Mesodermal cell (in vitro differentiated cells): ENCODE measurements at regions not wholly inside any gene's neighbourhood (a gene's known extent, or its start where the extent isn't known, plus 50 kb on each side); places are given as distances from the start of the nearest gene placed in this dataset.

Source experiments
- H3K27ac ChIP-seq: 2 replicates; pipeline ENCODE4 v1.7.0; 2013; ENCODE audit warnings: mild to moderate bottlenecking, low read depth, low read length, moderate library complexity; ENCODE audit not compliant: severe bottlenecking
- H3K36me3 ChIP-seq: 2 replicates; pipeline ENCODE4 v1.7.1; 2013; ENCODE audit warnings: mild to moderate bottlenecking, low read length, moderate library complexity; ENCODE audit not compliant: control insufficient read depth, insufficient read depth
- H3K4me1 ChIP-seq: one replicate; pipeline ENCODE4 v1.7.1; 2013; ENCODE audit warnings: mild to moderate bottlenecking, low read length; ENCODE audit not compliant: insufficient read depth, control insufficient read depth, poor library complexity, severe bottlenecking
- H3K4me3 ChIP-seq: 2 replicates; pipeline ENCODE4 v1.7.0; 2013; ENCODE audit warnings: low read length, control low read depth, mild to moderate bottlenecking; ENCODE audit not compliant: insufficient read depth, poor library complexity, severe bottlenecking; ENCODE audit errors: extremely low read depth
- H3K9me3 ChIP-seq: 2 replicates; pipeline ENCODE4 v1.7.1; 2013; ENCODE audit warnings: mild to moderate bottlenecking, low read length, moderate library complexity; ENCODE audit not compliant: control insufficient read depth
- WGBS, 2 experiments: methylation state at CpG; one replicate each; pipeline ENCODE4 v1.1.5; 2013; ENCODE audit warnings: missing lambda C conversion rate in 2 of 2; ENCODE audit not compliant: insufficient coverage in 2 of 2; 5-methylcytosine and 5-hydroxymethylcytosine counted together

DNA sequence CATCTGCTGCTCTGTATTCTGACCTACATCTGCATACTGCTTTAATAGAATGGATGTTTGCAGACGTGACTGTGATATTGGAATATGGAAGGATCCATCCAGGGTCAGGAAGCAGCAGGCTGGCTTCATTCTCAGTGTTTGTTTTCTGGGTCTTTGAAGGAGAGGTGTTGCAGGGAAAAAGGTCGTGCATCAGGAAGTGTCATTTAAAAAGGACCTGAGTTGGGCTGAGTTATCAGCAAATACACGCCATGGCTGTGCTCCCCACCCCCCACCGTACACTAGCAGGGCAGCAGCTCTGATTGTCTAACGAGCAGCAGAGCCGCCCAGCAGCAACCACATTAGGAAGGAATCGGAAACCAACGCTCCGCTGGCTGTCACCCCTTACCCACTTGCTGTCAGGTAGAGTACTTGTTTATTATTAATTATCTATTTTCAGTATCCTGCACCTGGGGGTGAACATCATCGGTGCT lies 63.1 kb upstream of the STEAP1B start:
- Histone ChIP-seq H3K4me3 (peak overlapping the region; percentile 3), H3K9me3 (no peaks in the 10 kb centered on the region), H3K4me1 (peaks cover 47% of the 10 kb centered on the region), H3K36me3 (no peaks in the 10 kb centered on the region), H3K27ac (peak overlapping the region; percentile 31)
- 39 to 63% methylated on average over 1 to 4 of the region's 10 CpGs for WGBS, 2 experiments

DNA sequence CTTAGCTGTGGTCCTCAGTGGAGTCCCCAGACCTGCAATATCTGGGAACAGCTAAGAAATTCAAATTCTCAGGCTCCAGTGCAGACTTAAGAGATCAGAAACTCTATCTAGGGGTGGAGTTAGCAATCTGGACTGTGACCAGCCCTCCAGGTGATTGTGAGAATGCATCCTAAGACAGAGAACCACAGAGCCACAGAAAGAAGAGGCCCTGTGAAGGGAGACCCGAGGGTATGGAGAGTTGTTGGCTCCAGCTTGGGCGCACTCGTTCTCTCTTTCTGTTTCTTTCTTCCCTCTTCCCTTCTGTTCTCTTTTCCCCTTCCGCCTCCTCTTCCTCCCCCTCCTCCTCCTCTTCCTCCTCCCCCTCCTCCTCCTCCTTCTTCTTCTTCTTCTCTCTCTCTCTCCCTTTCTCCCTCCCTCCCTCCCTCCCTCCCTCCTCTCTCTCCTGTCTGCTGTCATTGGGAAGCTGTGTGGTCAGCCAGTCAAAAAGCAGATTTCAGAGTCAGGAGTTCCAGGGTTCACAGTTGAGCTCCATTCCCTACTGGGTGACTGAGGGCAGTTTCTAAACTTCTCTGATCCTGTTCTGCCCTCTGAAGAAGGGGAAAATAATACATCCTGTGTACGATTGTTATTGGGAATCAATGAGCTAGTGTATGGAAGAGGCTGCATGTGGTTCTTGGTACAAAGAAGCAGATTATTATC lies 62.1 kb upstream of the STEAP1B start:
- no peaks in the 10 kb centered on the region for H3K9me3 ChIP-seq
- H3K36me3 ChIP-seq: no peaks in the 10 kb centered on the region
- H3K4me3 ChIP-seq: no peak overlapping the region
- peaks cover 47% of the 10 kb centered on the region for H3K4me1 ChIP-seq
- 57 to 67% methylated on average over 1 of the region's 5 CpGs for WGBS, 2 experiments
- peak overlapping the region; percentile 78 for H3K27ac ChIP-seq

DNA sequence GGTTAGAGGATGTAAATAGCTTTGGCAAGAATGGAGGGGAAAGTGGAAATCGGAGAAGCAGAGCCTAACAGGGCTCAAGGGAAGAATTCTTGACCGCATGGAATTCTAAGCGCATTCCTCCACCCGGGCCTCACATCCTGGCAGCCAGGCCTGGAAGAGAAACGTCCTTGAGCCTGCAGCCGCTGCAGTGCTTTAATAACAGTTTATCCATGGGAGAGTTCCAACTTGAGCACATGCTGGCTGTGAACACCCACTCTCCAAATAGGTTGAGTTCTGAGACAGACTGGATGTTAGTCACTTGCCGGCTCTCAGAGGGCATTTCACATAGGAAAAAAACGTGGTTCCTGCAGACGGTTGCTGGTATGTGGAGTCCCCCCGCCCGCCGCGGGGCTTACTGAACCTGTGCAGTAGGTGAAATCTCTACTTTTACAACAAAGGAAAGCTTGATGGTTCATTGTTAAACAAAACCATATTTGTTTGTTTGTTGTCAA lies 61.4 kb upstream of the STEAP1B start:
- Histone ChIP-seq H3K36me3 (no peaks in the 10 kb centered on the region), H3K27ac (peak overlapping the region; percentile 78), H3K9me3 (no peaks in the 10 kb centered on the region), H3K4me3 (no peak overlapping the region), H3K4me1 (peaks cover 47% of the 10 kb centered on the region)
- WGBS, 2 experiments: 6 to 7% methylated on average over 5 to 7 of the region's 13 CpGs

DNA sequence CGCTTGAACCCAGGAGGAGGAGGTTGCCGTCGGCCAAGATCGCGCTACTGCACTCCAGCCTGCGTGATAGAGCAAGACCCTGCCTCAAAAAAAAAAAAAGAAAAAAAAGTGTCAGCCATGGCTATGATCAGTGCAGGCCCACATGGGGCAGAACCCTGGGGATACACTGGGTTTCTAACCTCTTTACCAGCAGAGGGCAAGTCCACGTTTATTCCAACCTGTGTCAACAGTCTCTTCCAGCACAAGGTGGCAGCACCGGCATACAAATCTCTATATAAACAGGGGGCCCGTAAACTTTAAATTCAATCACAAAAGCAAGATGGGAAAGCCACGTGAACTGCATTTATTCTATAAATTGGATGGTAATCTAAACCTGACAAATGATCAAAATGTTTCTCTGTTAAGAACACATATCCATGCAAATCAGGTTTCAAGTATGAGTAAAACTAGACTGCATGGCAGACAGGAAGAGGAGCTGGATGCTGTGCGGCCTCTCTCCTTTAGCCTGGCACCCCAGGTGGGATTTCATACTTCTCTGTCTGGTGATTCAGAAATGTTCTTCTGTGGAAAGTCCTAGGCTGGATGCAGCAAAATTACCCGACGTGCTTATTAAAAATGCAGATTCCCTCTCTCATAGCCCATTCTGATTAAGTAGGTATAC lies 60.0 kb upstream of the STEAP1B start:
- 53 to 63% methylated on average over 9 to 10 of the region's 13 CpGs for WGBS, 2 experiments
- H3K4me1 ChIP-seq: peaks cover 34% of the 10 kb centered on the region
- H3K4me3 ChIP-seq: no peak overlapping the region
- no peak overlapping the region for H3K27ac ChIP-seq
- H3K9me3 ChIP-seq: no peaks in the 10 kb centered on the region
- H3K36me3 ChIP-seq: no peaks in the 10 kb centered on the region

DNA sequence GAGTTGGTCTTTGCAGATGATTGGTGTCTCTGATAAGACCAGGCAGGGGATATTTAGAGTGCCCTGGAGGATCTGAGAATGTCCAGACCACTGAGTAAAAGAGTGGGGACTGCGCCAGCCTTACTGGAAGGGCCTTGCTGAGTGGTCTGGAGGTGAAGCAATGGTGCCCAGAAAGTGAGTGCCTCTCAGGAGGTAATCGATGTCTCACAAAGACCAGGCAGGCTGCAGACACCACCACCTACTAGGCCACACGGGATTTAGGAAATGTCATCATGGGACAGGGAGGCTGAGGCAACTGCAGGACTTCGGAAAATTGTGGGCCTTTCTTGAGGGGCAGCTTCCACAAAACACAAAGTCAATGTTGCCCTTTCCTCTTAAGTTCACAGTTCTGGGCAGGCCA lies 57.2 kb upstream of the STEAP1B start:
- Histone ChIP-seq H3K27ac (no peak overlapping the region), H3K4me3 (no peak overlapping the region), H3K4me1 (peaks cover 9% of the 10 kb centered on the region), H3K9me3 (no peaks in the 10 kb centered on the region), H3K36me3 (no peaks in the 10 kb centered on the region)
- WGBS, 2 experiments: 89% methylated on average over 3 to 4 of the region's 4 CpGs

DNA sequence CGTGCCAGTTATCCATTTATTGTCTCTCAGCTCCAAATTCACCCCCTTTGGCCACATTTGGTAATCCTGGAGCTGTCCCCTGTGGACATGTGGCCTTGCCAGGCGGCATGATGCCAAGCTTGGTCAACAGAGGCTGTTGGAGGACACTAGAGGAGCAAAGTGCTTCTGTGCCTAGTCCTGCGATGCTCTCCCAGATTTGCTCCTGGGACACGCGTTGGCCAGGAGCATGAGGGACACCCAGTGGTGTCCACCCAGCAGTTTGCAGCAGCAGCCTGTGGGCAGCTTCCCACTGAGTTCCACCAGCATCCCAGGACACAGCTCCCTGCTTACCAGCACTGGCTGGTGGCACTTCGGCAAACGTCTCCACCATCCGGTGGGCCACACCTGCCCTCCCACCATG lies 55.5 kb upstream of the STEAP1B start:
- H3K4me3 ChIP-seq: no peak overlapping the region
- no peak overlapping the region for H3K27ac ChIP-seq
- H3K36me3 ChIP-seq: no peaks in the 10 kb centered on the region
- H3K9me3 ChIP-seq: no peaks in the 10 kb centered on the region
- WGBS, 2 experiments: 95 to 97% methylated on average over 8 of the region's 8 CpGs
- peaks cover 5% of the 10 kb centered on the region for H3K4me1 ChIP-seq

DNA sequence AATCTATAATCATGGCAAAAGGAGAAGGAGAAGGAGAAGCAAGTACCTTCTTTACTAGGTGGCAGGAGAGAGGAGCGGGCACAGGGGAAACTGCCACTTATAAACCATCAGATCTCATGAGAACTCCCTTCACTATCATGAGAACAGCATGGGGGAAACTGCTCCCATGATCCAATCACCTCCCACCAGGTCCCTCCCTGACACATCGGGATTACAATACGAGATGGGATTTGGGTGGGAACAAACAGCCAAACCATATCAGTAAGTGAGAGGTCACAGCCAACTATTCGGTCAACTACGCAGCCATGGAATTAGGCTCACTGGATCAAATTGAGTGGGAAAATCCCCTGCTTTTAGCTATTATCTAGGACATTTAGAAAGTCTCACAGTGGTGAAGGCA lies 54.2 kb upstream of the STEAP1B start:
- Histone ChIP-seq H3K27ac (no peak overlapping the region), H3K9me3 (no peaks in the 10 kb centered on the region), H3K36me3 (no peaks in the 10 kb centered on the region), H3K4me1 (peaks cover 3% of the 10 kb centered on the region), H3K4me3 (no peak overlapping the region)
- 93 to 100% methylated on average over 1 to 3 of the region's 5 CpGs for whole genome bisulfite sequencing, 2 experiments

DNA sequence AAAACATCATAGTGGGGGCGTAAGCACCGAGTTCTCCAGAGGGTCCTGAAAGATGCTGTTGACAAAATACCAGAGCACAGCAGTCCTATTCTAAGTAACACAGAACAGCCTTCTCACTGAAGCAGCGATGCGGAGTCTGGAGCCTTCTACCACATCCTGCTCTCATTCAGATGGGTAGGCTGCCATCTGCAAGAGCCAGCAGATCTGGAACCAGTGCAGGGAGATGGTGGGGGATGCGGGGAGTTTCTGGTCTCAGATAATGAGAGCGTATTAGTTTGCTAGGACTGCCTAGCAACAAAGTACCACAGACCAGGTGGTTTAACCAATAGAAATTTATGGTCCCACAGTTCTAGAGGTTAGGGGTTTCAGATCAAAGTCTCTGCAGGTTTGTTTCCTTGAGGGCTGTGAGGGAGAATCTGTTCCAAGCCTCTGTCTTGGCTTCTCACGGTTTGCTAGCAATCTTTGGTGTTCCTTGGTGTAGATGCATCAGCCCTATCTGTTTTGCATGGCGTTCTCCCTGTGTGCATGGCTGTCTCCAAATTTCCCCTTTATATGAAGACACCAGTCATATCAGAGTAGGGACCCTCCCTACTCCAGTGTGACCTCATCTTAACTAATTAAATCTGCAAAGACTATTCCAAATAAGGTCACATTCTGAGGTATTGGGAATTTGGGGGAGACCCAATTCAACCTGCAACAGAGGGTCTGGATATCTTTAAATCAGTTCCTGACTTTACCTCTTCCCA lies 52.0 kb upstream of the STEAP1B start:
- Histone ChIP-seq H3K9me3 (no peaks in the 10 kb centered on the region), H3K4me1 (peaks cover 3% of the 10 kb centered on the region), H3K27ac (no peak overlapping the region), H3K36me3 (no peaks in the 10 kb centered on the region), H3K4me3 (no peak overlapping the region)
- 96 to 100% methylated on average over 4 to 6 of the region's 8 CpGs for WGBS, 2 experiments

DNA sequence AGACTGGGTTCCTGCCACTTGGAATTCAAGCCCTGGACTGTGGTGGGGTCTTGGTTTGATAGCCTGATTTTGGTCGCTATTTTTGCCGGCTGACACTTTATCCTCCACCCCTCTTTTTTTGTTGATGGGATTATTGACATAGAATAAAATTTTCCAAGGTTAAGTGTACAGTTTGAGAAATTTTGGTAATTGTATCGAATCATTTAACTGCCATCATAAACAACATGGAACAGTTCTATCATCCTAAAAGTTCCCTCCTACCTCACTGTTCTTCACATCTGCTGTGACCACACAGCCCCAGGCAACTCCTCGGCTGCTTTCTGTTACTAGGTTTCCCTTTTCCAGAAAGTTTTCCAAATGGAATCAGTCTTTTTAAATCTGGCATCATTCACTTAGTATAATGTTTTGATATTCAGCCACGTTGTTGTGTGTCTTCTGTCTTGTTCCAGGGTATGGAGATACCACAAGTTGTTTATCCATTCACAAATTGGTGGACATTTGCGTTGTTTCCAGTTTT lies 50.6 kb upstream of the STEAP1B start:
- Histone ChIP-seq H3K27ac (no peak overlapping the region), H3K36me3 (no peaks in the 10 kb centered on the region), H3K4me1 (peaks cover 3% of the 10 kb centered on the region), H3K9me3 (no peaks in the 10 kb centered on the region), H3K4me3 (no peak overlapping the region)
- WGBS, 2 experiments: 83% methylated on average over 1 of the region's 6 CpGs; no CpG with 5 or more reads in 1 of the 2 experiments

DNA sequence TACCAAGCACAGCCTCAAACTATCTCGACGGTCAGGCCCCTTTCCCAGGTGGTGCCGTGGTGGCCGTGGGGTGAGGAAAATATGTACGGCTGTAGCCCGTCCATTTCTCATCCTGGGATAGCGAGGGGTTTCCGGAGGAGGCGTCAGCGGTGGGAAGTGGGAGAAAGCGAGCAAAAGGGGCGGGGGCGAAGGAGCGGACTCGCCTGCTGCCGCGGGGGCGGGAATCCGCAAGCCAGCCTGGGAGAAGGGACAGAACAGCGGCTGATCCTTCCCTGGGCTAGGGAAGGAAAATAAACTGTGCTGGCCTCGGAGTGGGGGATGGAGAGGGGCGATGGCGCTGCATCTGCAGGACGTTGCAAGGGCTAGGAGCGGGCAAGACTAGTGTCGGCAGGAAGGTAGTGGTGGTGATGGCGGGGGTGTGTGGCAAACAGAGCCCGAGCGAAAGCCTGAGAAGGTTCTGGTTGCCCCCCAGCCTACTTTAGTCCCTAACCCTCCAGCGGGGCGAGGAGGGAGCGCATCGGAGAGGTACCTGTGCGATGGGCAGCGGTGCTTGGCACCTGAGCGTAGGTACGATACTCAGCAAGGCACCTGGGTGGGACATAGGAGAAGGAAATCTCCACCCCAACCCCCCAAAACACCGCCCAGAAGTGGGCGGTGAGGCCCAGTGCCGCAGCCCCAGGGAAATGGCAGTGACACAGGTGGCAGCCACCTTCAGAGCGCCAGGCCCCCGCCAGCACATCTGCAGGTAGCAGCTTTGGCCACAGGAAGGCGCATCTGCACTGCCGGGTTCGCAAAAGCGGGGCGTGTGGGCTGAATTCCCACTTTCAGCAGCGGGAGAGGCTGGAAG lies 49.9 kb upstream of the STEAP1B start:
- peaks cover 3% of the 10 kb centered on the region for H3K4me1 ChIP-seq
- H3K9me3 ChIP-seq: no peaks in the 10 kb centered on the region
- 6 to 10% methylated on average over 33 to 38 of the region's 48 CpGs for WGBS, 2 experiments
- no peak overlapping the region for H3K27ac ChIP-seq
- H3K4me3 ChIP-seq: peak overlapping the region; percentile 40
- H3K36me3 ChIP-seq: no peaks in the 10 kb centered on the region
